ENCODE measurements at regions not wholly inside any gene's neighbourhood (a gene's known extent, or its start where the extent isn't known, plus 50 kb on each side); places are given as distances from the start of the nearest gene placed in this dataset.

DNA sequence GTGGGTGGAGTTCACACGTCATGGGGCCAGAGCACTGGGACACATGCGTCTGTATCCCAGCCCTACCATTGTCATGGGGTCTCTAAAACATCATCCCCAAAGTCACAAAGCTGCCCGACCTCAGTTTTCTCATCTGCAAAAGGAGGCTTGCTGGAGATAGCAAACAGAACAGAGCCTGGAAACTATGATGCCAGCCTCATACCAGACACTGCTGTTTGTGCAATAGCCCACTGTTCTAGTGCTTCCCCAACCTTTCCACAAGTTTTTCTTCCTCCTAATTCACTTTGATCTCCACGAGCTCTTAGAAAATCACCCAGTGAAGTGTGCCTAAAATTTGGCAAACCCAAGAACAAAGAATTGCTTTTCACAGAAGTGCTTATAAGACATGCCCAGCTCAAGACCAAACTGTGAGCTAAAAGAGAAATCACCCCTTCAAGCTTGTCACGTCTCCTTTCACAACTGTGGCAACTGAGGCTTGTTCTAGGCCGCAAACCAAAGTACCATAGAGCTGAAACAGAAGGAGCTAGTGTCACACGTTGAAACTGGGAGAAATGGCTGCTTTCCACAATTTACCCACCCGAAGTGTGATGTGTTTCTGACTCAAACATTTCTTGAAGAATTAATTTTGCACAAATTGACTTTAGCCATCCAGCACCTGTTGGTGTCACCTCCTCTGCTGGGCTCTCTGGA, 162.7 kb upstream of the ID2 start:
- TF ChIP-seq, protein P1, sequence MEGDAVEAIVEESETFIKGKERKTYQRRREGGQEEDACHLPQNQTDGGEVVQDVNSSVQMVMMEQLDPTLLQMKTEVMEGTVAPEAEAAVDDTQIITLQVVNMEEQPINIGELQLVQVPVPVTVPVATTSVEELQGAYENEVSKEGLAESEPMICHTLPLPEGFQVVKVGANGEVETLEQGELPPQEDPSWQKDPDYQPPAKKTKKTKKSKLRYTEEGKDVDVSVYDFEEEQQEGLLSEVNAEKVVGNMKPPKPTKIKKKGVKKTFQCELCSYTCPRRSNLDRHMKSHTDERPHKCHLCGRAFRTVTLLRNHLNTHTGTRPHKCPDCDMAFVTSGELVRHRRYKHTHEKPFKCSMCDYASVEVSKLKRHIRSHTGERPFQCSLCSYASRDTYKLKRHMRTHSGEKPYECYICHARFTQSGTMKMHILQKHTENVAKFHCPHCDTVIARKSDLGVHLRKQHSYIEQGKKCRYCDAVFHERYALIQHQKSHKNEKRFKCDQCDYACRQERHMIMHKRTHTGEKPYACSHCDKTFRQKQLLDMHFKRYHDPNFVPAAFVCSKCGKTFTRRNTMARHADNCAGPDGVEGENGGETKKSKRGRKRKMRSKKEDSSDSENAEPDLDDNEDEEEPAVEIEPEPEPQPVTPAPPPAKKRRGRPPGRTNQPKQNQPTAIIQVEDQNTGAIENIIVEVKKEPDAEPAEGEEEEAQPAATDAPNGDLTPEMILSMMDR (IDR thresholded peaks at IDR 0.05): no peak
- Mint-ChIP-seq H3K9me3 (no peaks in the 10 kb centered on the region), H3K4me3 (no peak overlapping the region), H3K27ac (no peak overlapping the region), H3K27me3 (ENCODE audit: insufficient read depth) (peaks cover 36% of the 10 kb centered on the region), H3K4me1 (ENCODE audit: low read depth) (peaks cover 6% of the 10 kb centered on the region), H3K36me3 (ENCODE audit: low read depth) (no peaks in the 10 kb centered on the region)
- no peak for DNase-seq

DNA sequence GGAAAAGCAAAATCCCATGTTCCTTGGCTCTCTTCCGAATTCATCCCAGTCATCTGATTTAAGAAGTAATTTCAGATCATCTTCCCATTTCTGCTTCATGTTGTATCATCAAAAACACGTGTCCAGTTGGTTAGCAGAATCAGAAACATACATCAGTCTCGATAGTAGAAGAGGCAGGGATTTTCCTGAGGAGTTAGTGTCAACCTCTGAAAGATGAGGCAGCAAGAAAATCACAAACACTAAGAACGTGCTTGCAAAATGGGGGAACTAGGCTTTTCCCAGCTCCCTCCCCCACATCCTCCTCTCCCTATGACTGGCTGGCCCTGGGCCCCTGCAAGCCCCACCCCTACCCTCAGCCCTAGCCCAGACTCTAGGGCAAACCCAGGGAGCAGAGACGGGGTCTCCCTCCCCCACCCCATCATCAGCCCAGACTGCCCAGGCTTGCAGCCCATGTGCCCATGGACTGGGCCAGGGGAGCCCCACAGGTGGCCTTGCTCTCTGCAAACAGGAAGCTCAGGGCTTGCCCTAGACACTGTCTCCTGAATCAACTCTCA, 161.0 kb upstream of the ID2 start:
- H3K4me1 Mint-ChIP-seq (ENCODE audit: low read depth): no peaks in the 10 kb centered on the region
- peaks cover 38% of the 10 kb centered on the region for H3K27me3 Mint-ChIP-seq (ENCODE audit: insufficient read depth)
- DNase-seq: no peak
- H3K36me3 Mint-ChIP-seq (ENCODE audit: low read depth): no peaks in the 10 kb centered on the region
- no peak overlapping the region for H3K4me3 Mint-ChIP-seq
- H3K27ac Mint-ChIP-seq: no peak overlapping the region
- no peaks in the 10 kb centered on the region for H3K9me3 Mint-ChIP-seq
- TF ChIP-seq, protein P1 (IDR thresholded peaks at IDR 0.05): no peak

DNA sequence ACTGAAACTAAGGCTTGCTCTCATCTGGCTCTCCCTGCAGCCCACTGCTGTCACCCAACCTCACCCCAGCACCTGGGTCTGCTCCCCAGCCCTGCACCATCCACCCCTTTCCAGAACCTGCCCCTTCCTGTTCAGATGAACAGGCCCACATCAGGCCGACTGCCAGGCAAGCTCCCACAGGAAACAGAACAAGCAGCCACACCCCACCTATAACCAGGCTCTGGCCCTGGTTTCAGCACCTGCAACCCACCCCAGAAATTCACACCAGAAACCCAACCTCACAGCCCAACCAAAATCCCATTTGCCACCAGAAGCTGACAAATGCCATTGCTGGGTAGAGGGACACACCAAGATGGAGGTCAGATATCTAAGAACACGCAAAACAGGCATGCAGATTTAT, 159.2 kb upstream of the ID2 start:
- Mint-ChIP-seq H3K27ac (no peak overlapping the region), H3K4me1 (ENCODE audit: low read depth) (no peaks in the 10 kb centered on the region), H3K36me3 (ENCODE audit: low read depth) (no peaks in the 10 kb centered on the region), H3K4me3 (no peak overlapping the region), H3K9me3 (no peaks in the 10 kb centered on the region), H3K27me3 (ENCODE audit: insufficient read depth) (peaks cover 40% of the 10 kb centered on the region)
- DNase-seq: no peak
- TF ChIP-seq, protein P1 (IDR thresholded peaks at IDR 0.05): no peak

- DNase-seq: no peak
- Mint-ChIP-seq H3K36me3 (ENCODE audit: low read depth) (no peaks in the 10 kb centered on the region), H3K9me3 (no peaks in the 10 kb centered on the region), H3K4me1 (ENCODE audit: low read depth) (no peaks in the 10 kb centered on the region), H3K27me3 (ENCODE audit: insufficient read depth) (peaks cover 42% of the 10 kb centered on the region), H3K4me3 (no peak overlapping the region), H3K27ac (no peak overlapping the region)
- TF ChIP-seq, protein P1 (IDR thresholded peaks at IDR 0.05): no peak
Observed at GRCh38 chr2:8524388-8524787, 157.5 kb upstream of the ID2 start.

DNA sequence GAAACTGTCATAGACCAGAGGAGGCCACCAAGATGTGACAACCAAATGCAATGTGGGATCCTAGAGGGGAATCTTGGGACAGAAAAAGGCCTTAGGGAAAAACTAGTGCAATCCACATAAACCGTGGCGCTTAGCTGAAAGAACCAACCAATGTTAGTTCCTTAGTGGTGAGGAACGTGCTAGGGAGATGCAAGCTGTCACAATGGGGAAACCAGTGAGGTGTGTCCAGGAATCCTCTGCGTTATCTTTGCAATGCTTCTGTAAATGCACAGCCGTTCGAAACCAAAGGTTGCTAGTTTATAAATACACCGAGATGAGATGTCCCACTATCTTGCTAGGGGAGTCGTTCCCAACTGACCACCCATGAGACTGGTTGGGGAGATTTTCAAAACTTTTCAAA, 157.0 kb upstream of the ID2 start:
- H3K4me1 Mint-ChIP-seq (ENCODE audit: low read depth): no peaks in the 10 kb centered on the region
- no peak overlapping the region for H3K27ac Mint-ChIP-seq

More for the DNA sequence above, 157.0 kb upstream of the ID2 start:
- TF ChIP-seq, protein P1 (IDR thresholded peaks at IDR 0.05): no peak
- Mint-ChIP-seq H3K9me3 (no peaks in the 10 kb centered on the region), H3K27me3 (ENCODE audit: insufficient read depth) (peaks cover 40% of the 10 kb centered on the region), H3K36me3 (ENCODE audit: low read depth) (no peaks in the 10 kb centered on the region), H3K4me3 (no peak overlapping the region)
- DNase-seq: no peak

Data from HFFc6 (cell line).